Vagina (tissue), 2 donors: ENCODE measurements at regions not wholly inside any gene's neighbourhood (a gene's known extent, or its start where the extent isn't known, plus 50 kb on each side); places are given as distances from the start of the nearest gene placed in this dataset.

ENCODE experiments used
- POLR2A ChIP-seq, 2 donors: fragments of 450-650 bp; IDR thresholded peaks; one replicate each; pipeline ENCODE4 v1.6.1; 2017; ENCODE audit warnings: antibody characterized with exemption in 2 of 2, mild to moderate bottlenecking in 2 of 2, moderate library complexity in 2 of 2
- POLR2AphosphoS5 ChIP-seq, 2 donors: sonication (generic); formaldehyde crosslinking; IDR thresholded peaks; one replicate each; pipeline ENCODE4 v1.9.0; 2017; ENCODE audit warnings: antibody characterized with exemption in 2 of 2, mild to moderate bottlenecking in 2 of 2, low read depth in 1 of 2; ENCODE audit not compliant: insufficient read depth in 1 of 2
- TF ChIP-seq, protein P1 (sequence below), 3 experiments: fragments of 450-650 bp in 2 of 3; fragments of 200-600 bp in 1 of 3; sonication (generic) in 1 of 3; IDR thresholded peaks; one replicate each; pipeline ENCODE4 v1.5.1; 2017 to 2019; ENCODE audit warnings: antibody characterized with exemption in 3 of 3, mild to moderate bottlenecking in 2 of 3, moderate library complexity in 2 of 3

DNA sequence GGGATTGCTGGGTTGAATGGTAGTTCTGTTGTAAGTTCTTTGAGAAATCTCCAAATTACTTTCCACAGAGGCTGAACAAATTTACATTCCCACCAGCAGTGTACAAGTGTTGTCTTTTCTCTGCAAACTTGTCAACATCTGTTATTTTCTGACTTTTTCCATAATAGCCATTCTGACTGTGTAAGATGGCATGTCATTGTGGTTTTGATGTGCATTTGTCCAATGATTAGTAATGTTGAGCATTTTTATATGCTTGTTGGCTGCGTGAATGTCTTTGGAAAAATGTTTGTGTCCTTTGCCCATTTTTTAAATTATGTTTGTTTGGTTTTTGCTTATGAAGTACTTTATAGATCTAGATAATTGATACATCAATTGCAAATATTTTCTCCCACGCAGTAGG is 1025.0 kb downstream of the JRKL start:
- TF ChIP-seq, protein P1, sequence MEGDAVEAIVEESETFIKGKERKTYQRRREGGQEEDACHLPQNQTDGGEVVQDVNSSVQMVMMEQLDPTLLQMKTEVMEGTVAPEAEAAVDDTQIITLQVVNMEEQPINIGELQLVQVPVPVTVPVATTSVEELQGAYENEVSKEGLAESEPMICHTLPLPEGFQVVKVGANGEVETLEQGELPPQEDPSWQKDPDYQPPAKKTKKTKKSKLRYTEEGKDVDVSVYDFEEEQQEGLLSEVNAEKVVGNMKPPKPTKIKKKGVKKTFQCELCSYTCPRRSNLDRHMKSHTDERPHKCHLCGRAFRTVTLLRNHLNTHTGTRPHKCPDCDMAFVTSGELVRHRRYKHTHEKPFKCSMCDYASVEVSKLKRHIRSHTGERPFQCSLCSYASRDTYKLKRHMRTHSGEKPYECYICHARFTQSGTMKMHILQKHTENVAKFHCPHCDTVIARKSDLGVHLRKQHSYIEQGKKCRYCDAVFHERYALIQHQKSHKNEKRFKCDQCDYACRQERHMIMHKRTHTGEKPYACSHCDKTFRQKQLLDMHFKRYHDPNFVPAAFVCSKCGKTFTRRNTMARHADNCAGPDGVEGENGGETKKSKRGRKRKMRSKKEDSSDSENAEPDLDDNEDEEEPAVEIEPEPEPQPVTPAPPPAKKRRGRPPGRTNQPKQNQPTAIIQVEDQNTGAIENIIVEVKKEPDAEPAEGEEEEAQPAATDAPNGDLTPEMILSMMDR (IDR thresholded peaks at IDR 0.05), result no peak
- no peak for TF ChIP-seq POLR2AphosphoS5 (IDR thresholded peaks at IDR 0.05; ENCODE audit: insufficient read depth in 1 of 2, low read depth in 1 of 2)
- no peak for TF ChIP-seq POLR2A (IDR thresholded peaks at IDR 0.05)
